Uterus (tissue), 2 donors: ENCODE measurements at regions not wholly inside any gene's neighbourhood (a gene's known extent, or its start where the extent isn't known, plus 50 kb on each side); places are given as distances from the start of the nearest gene placed in this dataset.

ENCODE experiments used
- POLR2A ChIP-seq, 2 donors: fragments of 450-650 bp; IDR thresholded peaks; one replicate each; pipeline ENCODE4 v1.6.1; 2016; ENCODE audit warnings: antibody characterized with exemption in 2 of 2, mild to moderate bottlenecking in 1 of 2, moderate library complexity in 1 of 2
- TF ChIP-seq, protein P1 (sequence below), 4 experiments: fragments of 200-600 bp in 2 of 4; fragments of 450-650 bp in 2 of 4; sonication (generic) in 2 of 4; IDR thresholded peaks; one replicate each; pipeline ENCODE4 v1.5.1; 2016 to 2019; ENCODE audit warnings: antibody characterized with exemption in 4 of 4, mild to moderate bottlenecking in 2 of 4, moderate library complexity in 1 of 4

DNA sequence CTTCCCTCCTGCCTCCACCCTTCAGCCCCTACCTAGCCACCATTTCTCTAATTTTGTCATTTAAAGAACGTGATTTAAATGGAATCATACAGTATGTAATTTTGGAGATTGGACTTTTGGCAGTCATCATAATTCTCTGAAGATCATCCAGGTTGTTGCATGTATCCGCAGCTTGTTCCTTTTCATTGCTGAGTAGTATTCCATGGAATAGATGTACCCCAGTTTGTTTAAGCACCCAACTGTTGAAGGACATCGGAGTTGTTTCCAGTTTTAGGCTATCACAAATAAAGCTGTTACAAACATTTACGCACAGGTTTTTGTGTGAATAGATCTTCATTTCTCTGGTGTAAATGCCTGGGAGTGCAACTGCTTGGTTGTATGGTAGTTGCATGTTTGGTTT, 61.1 kb upstream of the PWP1 start:
- TF ChIP-seq, protein P1, sequence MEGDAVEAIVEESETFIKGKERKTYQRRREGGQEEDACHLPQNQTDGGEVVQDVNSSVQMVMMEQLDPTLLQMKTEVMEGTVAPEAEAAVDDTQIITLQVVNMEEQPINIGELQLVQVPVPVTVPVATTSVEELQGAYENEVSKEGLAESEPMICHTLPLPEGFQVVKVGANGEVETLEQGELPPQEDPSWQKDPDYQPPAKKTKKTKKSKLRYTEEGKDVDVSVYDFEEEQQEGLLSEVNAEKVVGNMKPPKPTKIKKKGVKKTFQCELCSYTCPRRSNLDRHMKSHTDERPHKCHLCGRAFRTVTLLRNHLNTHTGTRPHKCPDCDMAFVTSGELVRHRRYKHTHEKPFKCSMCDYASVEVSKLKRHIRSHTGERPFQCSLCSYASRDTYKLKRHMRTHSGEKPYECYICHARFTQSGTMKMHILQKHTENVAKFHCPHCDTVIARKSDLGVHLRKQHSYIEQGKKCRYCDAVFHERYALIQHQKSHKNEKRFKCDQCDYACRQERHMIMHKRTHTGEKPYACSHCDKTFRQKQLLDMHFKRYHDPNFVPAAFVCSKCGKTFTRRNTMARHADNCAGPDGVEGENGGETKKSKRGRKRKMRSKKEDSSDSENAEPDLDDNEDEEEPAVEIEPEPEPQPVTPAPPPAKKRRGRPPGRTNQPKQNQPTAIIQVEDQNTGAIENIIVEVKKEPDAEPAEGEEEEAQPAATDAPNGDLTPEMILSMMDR (IDR thresholded peaks at IDR 0.05) = no peak
- no peak for TF ChIP-seq POLR2A (IDR thresholded peaks at IDR 0.05)
